Fibroblast of skin of abdomen (primary cell): ENCODE measurements at regions not wholly inside any gene's neighbourhood (a gene's known extent, or its start where the extent isn't known, plus 50 kb on each side); places are given as distances from the start of the nearest gene placed in this dataset.

Source experiments
- DNase-seq: peaks from one replicate; pipeline ENCODE4 v3.0.0-alpha.2; 2013

- no peak for DNase-seq
These were observed 452.9 kb upstream of the AKR1E2 start for GRCh38 chr10:4373098-4373497.

- peak; percentile 99 for DNase-seq
These were observed 453.4 kb upstream of the AKR1E2 start for GRCh38 chr10:4372601-4373000.

GRCh38 chr10:4371691-4372295 lies 454.2 kb upstream of the AKR1E2 start:
- DNase-seq: no peak

GRCh38 chr10:4370376-4370775 lies 455.6 kb upstream of the AKR1E2 start:
- DNase-seq: peak; percentile 70

GRCh38 chr10:4361581-4361980 lies 464.4 kb upstream of the AKR1E2 start:
- DNase-seq: peak; percentile 36

DNA sequence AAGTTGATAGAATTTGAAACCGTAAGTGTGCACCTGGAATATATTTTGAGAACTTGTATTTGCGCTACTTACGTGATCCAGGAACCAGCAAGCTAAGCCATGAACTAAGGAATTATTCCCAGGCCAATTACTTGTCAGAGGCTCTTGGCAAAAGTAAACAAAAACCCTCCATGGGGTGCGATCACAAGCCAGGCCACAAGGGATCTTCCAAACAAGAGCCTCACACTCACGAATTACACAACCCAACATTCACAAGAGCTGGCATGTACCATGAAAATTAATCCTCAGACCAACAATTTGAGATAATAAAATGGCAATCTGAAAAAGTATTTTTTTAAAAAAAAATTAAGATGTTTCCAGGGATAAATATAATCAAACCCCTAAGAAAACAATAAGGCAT lies 467.0 kb upstream of the AKR1E2 start:
- DNase-seq: no peak

DNA sequence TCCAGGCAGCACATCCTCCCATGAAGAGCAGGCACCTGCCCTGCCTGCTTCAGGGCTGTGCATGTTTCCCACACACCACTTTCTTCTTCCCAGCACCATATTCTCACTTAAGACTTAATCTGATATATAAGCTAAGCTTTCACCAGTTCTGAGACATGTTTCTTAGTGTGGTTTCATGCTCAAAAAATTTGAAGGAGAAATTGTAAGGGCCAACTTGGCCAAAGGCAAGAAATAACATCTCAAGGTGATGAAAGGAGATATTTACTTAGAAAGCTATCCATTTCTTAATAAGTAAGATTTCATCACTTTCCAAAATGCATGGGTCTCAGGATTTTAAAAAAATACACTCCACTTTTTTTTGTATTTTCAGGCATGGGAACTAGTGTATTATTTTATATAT lies 468.1 kb upstream of the AKR1E2 start:
- peak; percentile 19 for DNase-seq

DNA sequence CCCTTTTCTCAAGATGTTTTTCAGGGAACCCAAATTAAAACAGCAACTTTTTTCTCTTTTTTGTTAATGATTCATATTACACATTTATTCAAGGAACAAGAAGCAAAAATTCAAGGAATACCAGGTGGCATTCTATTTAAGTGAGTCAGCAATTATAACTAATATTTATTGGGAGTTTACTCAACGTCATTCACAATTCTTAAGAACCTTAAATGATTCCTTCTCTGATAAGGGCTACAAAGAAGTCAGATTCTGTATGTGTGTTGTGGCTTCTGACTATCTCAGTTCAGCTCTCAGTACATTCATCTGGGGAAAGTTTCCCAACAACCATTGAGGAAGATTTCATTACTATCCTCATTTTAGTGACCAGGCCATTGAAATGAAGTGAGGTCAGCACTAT lies 470.7 kb upstream of the AKR1E2 start:
- no peak for DNase-seq

DNA sequence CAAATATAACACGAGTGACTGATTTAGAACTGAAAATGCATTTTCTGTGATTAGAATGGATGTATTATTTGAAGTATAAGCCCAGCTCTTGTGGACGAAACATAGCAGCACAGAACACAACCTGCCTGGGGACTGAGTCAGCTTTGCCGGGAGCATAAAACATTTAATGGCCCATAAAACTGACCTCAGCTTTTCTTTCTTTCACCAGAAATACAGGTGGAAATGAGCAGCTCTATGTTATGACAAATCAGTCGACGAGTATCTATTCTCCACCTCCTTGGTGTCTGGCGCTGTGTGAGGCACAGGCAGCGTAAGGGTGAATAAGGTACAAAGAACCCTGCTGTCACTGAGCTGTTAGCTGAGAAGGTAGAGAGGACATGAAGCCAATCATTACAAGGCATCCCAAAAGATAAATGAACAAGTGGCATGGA lies 471.6 kb upstream of the AKR1E2 start:
- peak; percentile 25 for DNase-seq

DNA sequence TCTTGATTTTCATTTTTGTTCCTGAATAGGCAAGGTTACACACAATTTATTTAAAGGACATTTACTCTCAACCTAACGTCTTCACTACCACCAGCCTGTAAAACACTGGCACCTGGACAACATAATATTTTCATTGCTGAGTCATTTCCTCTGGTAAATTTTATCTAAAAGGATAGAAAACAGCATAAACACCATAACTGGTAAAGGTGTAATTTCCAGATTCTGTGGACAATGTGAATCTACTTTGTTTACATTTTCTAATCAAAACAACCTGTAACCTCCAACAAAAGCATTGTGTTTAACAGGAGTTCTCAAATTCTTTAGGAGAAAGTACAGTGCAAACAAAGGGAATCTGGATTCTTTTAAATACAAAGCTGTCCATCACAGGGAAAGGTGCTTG lies 472.0 kb upstream of the AKR1E2 start:
- peak; percentile 30 for DNase-seq

DNA sequence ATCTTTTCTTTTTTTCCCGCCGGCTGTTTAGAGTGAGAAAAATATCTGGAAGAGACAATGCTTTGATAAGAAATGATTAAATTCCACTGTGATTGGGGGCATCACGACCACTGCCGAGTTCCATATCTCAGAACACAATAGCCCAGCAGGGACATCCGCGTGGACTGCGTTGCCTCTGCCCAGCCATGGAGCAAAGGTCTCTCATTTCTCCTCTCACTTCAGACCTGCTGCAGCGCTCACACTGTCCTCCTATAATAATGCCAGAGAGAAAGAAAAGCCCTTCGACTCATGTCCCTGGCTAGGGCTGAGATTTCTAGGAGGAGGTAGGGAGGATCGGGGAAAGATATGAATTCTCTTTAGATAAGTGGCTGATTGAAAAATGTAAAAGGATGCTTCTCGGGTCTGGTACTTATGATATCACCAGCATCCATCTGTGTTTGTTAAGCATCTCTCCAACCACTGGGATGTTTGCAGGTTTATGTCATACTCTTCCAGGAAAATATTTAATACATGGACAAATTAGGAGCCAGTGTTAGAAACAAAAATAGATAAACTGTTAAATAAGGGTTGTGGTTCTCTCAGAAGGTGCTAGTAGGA lies 472.9 kb upstream of the AKR1E2 start:
- DNase-seq: peak; percentile 50

- DNase-seq: peak; percentile 56
These were observed 473.5 kb upstream of the AKR1E2 start for GRCh38 chr10:4352414-4352961.

- DNase-seq: peak; percentile 77
These were observed 474.1 kb upstream of the AKR1E2 start for GRCh38 chr10:4351723-4352413.

GRCh38 chr10:4347397-4347796 lies 478.6 kb upstream of the AKR1E2 start:
- no peak for DNase-seq

- DNase-seq: no peak
These were observed 479.9 kb upstream of the AKR1E2 start for GRCh38 chr10:4345877-4346646.

GRCh38 chr10:4344492-4344994 lies 481.5 kb upstream of the AKR1E2 start:
- DNase-seq: peak; percentile 100

GRCh38 chr10:4343873-4344272 lies 482.1 kb upstream of the AKR1E2 start:
- DNase-seq: peak; percentile 38

DNA sequence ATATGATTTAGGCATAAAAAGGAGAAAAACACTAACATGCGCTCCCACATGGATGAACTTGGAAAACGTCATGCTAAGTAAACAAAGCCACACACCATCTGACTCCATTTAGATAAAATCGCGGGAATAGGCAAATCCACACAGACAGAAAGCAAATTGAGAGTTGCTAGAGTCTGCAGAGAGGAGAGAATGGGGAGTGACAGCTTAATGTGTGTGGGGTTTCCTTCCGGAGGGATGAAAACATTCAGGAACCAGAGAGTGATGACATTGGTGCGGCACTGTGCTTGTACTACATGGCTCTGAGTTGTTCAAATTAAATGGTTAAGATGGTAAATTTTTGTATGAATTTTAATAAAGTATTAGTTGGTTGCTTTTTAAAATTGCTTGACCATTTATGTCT lies 482.9 kb upstream of the AKR1E2 start:
- DNase-seq: no peak

GRCh38 chr10:4338768-4339167 lies 487.2 kb upstream of the AKR1E2 start:
- no peak for DNase-seq

GRCh38 chr10:4337563-4337962 lies 488.4 kb upstream of the AKR1E2 start:
- no peak for DNase-seq

DNA sequence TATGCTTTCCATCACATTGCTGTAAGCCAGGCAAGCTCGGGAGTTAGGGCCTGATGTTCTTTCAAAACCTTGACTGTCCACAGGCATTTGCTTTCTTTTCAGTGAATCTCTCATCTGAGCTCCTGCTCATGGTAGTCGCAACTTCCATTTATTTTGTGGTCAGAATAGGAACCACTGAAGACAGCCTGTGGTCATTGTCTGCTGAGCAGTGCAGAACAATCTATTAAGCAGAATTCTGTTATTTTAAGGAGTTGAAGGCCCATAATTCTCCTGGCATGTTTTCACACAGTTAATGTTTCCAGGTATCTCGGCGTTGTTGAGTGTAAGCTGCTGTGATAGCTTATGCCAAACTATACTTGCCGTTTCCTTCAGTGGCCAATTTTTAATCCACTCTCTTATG lies 491.1 kb upstream of the AKR1E2 start:
- DNase-seq: no peak

DNA sequence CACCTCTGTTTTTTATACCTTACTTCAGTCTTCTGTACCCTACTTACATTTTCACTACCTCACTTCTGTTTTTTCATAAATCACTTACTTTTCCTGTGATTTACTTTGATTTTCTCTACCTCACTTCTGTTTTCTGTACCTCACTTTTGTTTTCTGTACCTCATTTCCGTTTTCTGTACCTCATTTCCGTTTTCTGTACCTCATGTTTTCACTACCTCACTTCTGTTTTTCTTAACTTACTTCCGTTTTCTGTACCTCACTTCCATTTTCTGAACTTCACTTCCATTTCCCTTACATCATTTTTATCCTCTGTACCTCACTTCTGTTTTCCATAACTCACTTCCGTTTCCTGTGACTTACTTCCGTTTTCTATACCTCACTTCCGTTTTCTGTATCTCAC lies 492.0 kb upstream of the AKR1E2 start:
- DNase-seq: no peak

GRCh38 chr10:4333459-4333894 lies 492.5 kb upstream of the AKR1E2 start:
- no peak for DNase-seq
